ENCODE measurements at regions not wholly inside any gene's neighbourhood (a gene's known extent, or its start where the extent isn't known, plus 50 kb on each side); places are given as distances from the start of the nearest gene placed in this dataset.

DNA sequence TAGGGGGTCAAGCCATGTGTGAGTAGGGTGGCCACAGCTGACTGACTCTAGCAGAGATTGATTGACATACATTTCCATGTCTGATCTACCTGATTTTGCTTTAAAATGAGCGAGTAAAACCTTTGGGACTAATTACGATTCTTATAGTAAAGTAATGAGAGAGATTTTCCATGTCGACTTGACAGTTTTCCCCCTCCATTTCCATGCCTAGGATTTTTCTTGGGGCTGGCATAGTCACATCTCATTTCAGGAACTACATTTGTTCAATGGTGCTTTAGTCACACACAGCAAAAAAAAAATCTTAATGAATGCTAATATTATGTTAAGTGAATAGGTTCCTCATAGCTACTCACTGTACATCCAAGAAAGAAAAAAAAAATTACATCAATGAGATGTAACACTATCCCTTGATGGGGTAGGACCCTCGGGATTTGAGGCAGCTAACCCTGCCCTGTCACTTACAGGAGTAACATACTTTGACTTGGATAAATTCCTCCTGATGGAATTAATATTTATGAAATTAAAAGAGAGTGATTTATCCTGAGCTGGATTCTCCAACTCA, 690.9 kb downstream of the TDRD15 start:
- Histone ChIP-seq H3K36me3 (no peaks in the 10 kb centered on the region), H3K27ac (no peak overlapping the region), H3K4me3 (no peak overlapping the region), H3K4me1 (peaks cover 0 to 24% (median 12%) of the 10 kb centered on the region in 10 experiments; a peak in 12 of 20 replicates), H3K9ac (no peak overlapping the region), H3K4me2 (no peak overlapping the region), H3K27me3 (no peaks in the 10 kb centered on the region), H4K20me1 (no peaks in the 10 kb centered on the region), H3K9me3 (replicated peaks in 1 of 11) (no peaks in the 10 kb centered on the region; a peak in 1 of 22 replicates)
- TF ChIP-seq Cebpa-rat (IDR thresholded peaks at IDR 0.05): no peak

DNA sequence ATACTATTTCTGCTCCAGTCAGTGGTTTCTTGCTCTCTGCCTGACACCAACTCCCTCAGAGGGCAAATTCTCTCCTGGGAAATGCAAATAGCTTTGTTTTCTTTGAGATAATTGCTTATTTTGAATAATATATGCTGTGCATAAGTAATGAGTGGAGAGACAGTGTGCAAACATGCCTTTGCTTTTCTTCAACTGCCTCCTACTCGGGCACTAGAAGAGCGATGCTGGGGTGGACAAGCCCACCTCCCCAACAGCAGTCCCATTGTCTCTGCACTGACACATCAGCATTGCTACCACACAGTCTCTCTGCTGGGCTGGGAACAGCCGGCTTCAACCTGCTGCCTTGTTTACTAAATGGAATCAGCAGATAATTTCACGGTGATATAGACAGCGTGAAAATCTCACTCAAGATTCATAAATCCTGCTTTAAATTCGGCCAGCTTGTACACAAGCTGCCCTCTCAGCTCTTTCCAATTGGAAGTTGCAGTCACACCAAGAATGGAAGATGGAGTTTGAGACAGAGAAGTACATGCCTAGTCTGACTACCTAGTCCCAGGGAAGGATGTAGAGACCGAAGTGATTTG, 694.5 kb downstream of the TDRD15 start:
- no peaks in the 10 kb centered on the region for H3K36me3 ChIP-seq
- no peaks in the 10 kb centered on the region for H4K20me1 ChIP-seq
- no peak for TF ChIP-seq Cebpa-rat (IDR thresholded peaks at IDR 0.05)
- no peak overlapping the region for H3K4me3 ChIP-seq
- no peaks in the 10 kb centered on the region; a peak in 1 of 22 replicates for H3K9me3 ChIP-seq (replicated peaks in 1 of 11)
- no peak overlapping the region for H3K9ac ChIP-seq
- peak overlapping the region in 8 of 11 experiments; percentile 25 to 68 (median 44); a peak in 15 of 22 replicates for H3K4me2 ChIP-seq
- no peak overlapping the region for H3K27ac ChIP-seq
- peaks cover 0 to 59% (median 20%) of the 10 kb centered on the region in 10 experiments; a peak in 13 of 20 replicates for H3K4me1 ChIP-seq
- no peaks in the 10 kb centered on the region for H3K27me3 ChIP-seq

DNA sequence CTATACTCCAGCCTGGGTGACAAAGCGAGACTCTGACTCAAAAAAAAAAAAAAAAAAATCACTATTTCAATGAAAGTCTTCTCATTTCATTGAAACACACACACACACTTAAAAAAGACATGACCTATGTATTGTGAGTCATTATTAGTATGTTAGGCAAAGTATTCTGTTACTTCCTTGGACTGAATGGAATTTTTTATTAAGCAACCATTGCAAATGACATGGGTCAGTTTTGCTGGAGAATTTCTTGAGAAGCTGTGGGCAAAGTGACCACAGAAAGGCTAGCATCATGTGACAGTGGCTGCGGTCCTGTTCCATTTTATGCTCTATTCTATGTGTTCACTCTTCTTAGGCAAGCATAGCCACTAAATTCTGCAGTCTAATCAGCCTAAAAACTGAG, 695.7 kb downstream of the TDRD15 start:
- no peaks in the 10 kb centered on the region for H3K27me3 ChIP-seq
- no peak overlapping the region for H3K4me3 ChIP-seq
- H3K4me2 ChIP-seq: peak overlapping the region in 1 of 11 experiments; percentile 51; a peak in 2 of 22 replicates
- no peaks in the 10 kb centered on the region for H3K36me3 ChIP-seq
- H3K9ac ChIP-seq: no peak overlapping the region
- no peak for TF ChIP-seq Cebpa-rat (IDR thresholded peaks at IDR 0.05)
- no peak overlapping the region for H3K27ac ChIP-seq
- H3K4me1 ChIP-seq: peaks cover 0 to 60% (median 21%) of the 10 kb centered on the region in 10 experiments; a peak in 13 of 20 replicates
- H3K9me3 ChIP-seq (replicated peaks in 1 of 11): no peaks in the 10 kb centered on the region; a peak in 1 of 22 replicates
- no peaks in the 10 kb centered on the region for H4K20me1 ChIP-seq

DNA sequence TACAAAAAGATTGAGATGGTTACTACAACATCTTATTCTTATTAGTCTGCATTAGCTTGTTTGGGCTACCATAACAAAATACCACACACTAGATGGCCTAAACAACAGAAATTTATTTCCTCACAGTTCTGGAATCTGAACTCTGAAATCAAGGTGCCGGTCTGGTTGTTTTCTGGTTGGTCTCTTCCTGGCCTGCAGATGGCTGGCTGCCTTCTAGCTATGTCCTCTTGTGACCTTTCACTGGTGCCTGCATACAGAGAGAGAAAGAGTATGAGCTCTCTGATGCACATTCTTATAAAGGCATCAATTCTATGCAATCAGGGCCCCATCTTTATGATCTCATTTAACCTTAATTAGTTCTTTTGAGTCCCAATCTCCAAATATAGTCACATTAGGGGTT, 696.5 kb downstream of the TDRD15 start:
- Histone ChIP-seq H3K27me3 (no peaks in the 10 kb centered on the region), H3K36me3 (no peaks in the 10 kb centered on the region), H3K4me1 (peaks cover 0 to 60% (median 21%) of the 10 kb centered on the region in 10 experiments; a peak in 13 of 20 replicates), H3K9me3 (replicated peaks in 1 of 11) (no peaks in the 10 kb centered on the region; a peak in 1 of 22 replicates), H3K4me2 (peak overlapping the region in 6 of 11 experiments; percentile 20 to 51 (median 42); a peak in 9 of 22 replicates), H3K9ac (no peak overlapping the region), H4K20me1 (no peaks in the 10 kb centered on the region), H3K4me3 (no peak overlapping the region), H3K27ac (no peak overlapping the region)
- no peak for TF ChIP-seq Cebpa-rat (IDR thresholded peaks at IDR 0.05)

DNA sequence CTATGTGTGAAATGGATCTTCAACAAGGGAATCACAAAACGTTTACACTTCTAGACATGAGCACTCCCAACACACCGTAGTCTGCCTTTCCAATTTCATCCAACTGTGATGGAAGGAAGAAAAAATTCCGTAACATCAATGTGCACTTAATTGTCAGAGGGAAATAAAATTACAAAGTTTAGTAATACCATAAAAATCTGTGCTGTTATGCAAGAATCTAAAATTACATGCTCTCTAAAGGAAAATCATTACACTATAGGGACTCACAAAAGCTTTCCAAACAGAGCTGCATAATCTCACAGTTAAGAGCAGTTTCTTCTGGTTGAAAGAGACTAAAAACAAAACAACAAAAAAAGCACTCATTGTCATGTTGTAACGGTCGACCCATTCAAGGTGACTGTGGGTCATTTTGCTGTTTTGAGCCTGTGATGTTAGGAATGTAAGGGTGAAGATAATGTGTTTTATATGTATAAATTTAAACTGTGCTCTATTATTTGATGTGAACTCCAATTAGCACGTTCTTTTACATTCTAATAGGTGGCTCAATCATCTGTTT, 698.0 kb downstream of the TDRD15 start:
- Histone ChIP-seq H3K27ac (no peak overlapping the region), H3K36me3 (no peaks in the 10 kb centered on the region), H3K27me3 (no peaks in the 10 kb centered on the region), H3K4me1 (peaks cover 0 to 60% (median 21%) of the 10 kb centered on the region in 10 experiments; a peak in 13 of 20 replicates), H3K9ac (no peak overlapping the region), H3K4me3 (no peak overlapping the region), H3K4me2 (peak overlapping the region in 5 of 11 experiments; percentile 45 to 70 (median 53); a peak in 6 of 22 replicates), H3K9me3 (replicated peaks in 1 of 11) (no peaks in the 10 kb centered on the region; a peak in 1 of 22 replicates), H4K20me1 (no peaks in the 10 kb centered on the region)
- no peak for TF ChIP-seq Cebpa-rat (IDR thresholded peaks at IDR 0.05)

DNA sequence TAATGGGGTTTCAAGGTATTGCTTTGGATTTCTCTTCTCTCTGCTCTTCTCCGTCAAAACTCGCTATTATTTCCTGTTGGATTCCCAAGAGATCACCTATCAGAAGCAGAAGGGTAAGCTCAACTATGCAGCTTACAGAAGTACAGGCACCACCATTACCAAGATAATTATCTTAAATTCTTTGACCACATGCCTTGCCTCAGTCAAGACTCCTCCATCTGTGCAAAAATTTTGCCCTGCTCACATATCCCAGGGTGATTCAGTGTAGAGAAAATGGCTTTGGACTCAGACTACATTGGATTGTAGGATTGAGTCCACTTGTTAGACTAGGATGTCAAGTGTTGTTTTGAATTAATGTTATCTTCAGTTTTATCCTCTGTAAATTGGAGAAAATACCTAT, 698.7 kb downstream of the TDRD15 start:
- H4K20me1 ChIP-seq: no peaks in the 10 kb centered on the region
- no peaks in the 10 kb centered on the region for H3K36me3 ChIP-seq
- H3K9me3 ChIP-seq (replicated peaks in 1 of 11): no peaks in the 10 kb centered on the region; a peak in 1 of 22 replicates
- peaks cover 0 to 56% (median 20%) of the 10 kb centered on the region in 10 experiments; a peak in 13 of 20 replicates for H3K4me1 ChIP-seq
- H3K27me3 ChIP-seq: no peaks in the 10 kb centered on the region
- H3K4me2 ChIP-seq: peak overlapping the region in 7 of 11 experiments; percentile 35 to 70 (median 47); a peak in 12 of 22 replicates
- no peak overlapping the region for H3K4me3 ChIP-seq
- H3K27ac ChIP-seq: no peak overlapping the region
- no peak overlapping the region for H3K9ac ChIP-seq
- TF ChIP-seq Cebpa-rat (IDR thresholded peaks at IDR 0.05): no peak

DNA sequence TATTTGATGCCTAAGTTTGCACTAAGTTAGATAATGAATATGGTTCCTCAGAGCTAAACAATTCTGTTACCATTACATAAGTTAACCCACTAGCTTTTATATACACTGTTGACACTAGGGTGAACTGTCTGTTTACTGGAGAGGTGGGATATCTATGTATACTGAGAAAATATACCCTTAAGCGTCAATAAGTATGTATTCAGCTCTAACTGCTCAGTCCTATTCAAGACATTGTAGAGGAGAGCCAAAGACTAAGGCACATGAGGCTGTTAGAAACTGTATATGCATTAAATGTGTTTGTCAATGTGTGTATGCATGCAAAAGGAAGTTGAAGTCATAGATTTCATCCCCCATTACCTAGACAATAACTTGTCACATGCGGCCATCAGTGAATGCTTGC, 710.0 kb downstream of the TDRD15 start:
- Histone ChIP-seq H3K9me3 (replicated peaks in 1 of 11) (no peaks in the 10 kb centered on the region; a peak in 3 of 22 replicates), H4K20me1 (no peaks in the 10 kb centered on the region), H3K4me3 (no peak overlapping the region), H3K36me3 (no peaks in the 10 kb centered on the region), H3K4me2 (no peak overlapping the region), H3K9ac (no peak overlapping the region), H3K27me3 (no peaks in the 10 kb centered on the region), H3K27ac (no peak overlapping the region), H3K4me1 (peaks cover 0 to 24% (median 10%) of the 10 kb centered on the region in 10 experiments; a peak in 15 of 20 replicates)
- TF ChIP-seq Cebpa-rat (IDR thresholded peaks at IDR 0.05): no peak

DNA sequence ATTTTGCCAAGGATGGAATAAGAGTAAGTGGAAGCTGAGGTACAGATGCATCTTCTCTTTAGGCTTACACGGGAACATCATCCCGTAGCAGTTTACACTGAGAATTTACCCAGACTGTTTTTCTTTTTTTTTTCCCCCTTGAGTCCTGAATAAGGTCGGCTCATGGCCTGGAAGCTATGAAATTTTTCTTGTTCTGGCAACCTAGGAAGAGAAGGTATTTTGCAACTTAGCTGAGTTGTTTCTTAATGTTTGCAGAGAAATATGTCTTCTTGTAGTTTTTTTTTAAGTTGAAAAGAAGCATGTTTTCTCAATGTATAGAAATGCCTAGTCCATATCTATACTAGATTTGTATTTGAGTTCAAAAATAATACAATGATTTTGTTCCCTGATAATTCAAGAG, 712.5 kb downstream of the TDRD15 start:
- Histone ChIP-seq H3K36me3 (no peaks in the 10 kb centered on the region), H3K27me3 (no peaks in the 10 kb centered on the region), H4K20me1 (no peaks in the 10 kb centered on the region), H3K9ac (no peak overlapping the region), H3K9me3 (replicated peaks in 1 of 11) (peaks cover 0 to 2% (median 0%) of the 10 kb centered on the region in 11 experiments; a peak in 2 of 22 replicates), H3K4me2 (peak overlapping the region in 4 of 11 experiments; percentile 51 to 54 (median 52); a peak in 8 of 22 replicates), H3K4me1 (peaks cover 0 to 24% (median 10%) of the 10 kb centered on the region in 10 experiments; a peak in 15 of 20 replicates), H3K27ac (no peak overlapping the region), H3K4me3 (no peak overlapping the region)
- no peak for TF ChIP-seq Cebpa-rat (IDR thresholded peaks at IDR 0.05)

DNA sequence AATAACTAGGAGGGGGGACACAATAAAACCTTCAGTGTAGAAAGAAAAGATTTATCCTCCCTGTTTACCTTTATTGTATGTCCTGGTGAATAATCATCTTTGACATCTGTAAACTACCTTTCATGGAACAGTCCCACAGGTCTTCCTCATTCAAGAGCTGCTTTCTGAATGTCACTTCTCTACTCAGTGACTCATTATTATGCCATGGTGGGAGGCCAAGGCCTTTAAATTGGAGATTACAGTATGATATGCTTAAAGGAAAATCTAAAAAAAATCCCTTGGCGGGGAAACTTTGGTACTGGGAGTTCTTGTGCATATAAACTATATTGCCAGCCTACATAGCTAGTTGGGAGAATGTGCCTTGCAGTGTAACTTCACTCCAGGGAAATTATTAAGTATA, 713.0 kb downstream of the TDRD15 start:
- TF ChIP-seq Cebpa-rat (IDR thresholded peaks at IDR 0.05): no peak
- Histone ChIP-seq H3K4me2 (peak overlapping the region; percentile 5 to 54 (median 51); a peak in 17 of 22 replicates), H3K36me3 (no peaks in the 10 kb centered on the region), H3K27ac (peak overlapping the region in 1 of 11 experiments; percentile 15; a peak in 1 of 22 replicates), H3K9ac (no peak overlapping the region), H3K4me1 (peaks cover 0 to 24% (median 10%) of the 10 kb centered on the region in 10 experiments; a peak in 16 of 20 replicates), H3K9me3 (replicated peaks in 1 of 11) (peaks cover 0 to 6% (median 0%) of the 10 kb centered on the region in 11 experiments; a peak in 4 of 22 replicates), H3K27me3 (no peaks in the 10 kb centered on the region), H3K4me3 (no peak overlapping the region), H4K20me1 (no peaks in the 10 kb centered on the region)
